ENCODE measurements at regions not wholly inside any gene's neighbourhood (a gene's known extent, or its start where the extent isn't known, plus 50 kb on each side); places are given as distances from the start of the nearest gene placed in this dataset.
A peak's percentile ranks its signal among the peaks of the same experiment; 100 is the strongest.

DNA sequence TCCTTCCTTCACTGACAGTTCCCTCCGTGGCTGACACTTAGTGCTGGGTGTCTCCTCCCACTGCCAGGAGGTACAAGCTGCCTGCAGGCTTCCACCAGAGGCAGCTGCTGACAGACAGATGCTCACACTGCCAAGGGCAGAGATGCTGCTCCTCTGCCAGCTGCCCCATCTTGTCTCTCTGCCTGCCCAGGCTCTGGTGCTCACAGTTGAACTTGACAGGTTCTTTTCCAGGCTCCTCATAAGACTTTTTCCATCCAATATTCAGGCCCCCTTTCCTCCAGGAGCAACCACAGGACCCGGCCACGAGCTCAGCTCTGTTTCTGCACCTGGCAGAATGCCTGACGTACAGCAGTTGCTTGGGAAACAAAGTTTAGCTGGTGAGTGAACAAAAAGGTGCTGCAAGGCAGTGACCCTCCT is 79.8 kb downstream of the PSMB1 start:
- peaks cover 12% of the 10 kb centered on the region for H3K9me3 Mint-ChIP-seq (ENCODE audit: unreplicated experiment)
- H3K36me3 Mint-ChIP-seq (ENCODE audit: unreplicated experiment) = peaks cover 4% of the 10 kb centered on the region
- peak; percentile 69 for DNase-seq
- H3K4me1 Mint-ChIP-seq (ENCODE audit: low read depth, unreplicated experiment) = peaks cover 27% of the 10 kb centered on the region
- H3K27ac Mint-ChIP-seq (ENCODE audit: unreplicated experiment) = peak overlapping the region; percentile 59
- peaks cover 7% of the 10 kb centered on the region for H3K27me3 Mint-ChIP-seq (ENCODE audit: unreplicated experiment)
- H3K4me3 Mint-ChIP-seq (ENCODE audit: unreplicated experiment) = peak overlapping the region; percentile 60
- TF ChIP-seq, protein P1, sequence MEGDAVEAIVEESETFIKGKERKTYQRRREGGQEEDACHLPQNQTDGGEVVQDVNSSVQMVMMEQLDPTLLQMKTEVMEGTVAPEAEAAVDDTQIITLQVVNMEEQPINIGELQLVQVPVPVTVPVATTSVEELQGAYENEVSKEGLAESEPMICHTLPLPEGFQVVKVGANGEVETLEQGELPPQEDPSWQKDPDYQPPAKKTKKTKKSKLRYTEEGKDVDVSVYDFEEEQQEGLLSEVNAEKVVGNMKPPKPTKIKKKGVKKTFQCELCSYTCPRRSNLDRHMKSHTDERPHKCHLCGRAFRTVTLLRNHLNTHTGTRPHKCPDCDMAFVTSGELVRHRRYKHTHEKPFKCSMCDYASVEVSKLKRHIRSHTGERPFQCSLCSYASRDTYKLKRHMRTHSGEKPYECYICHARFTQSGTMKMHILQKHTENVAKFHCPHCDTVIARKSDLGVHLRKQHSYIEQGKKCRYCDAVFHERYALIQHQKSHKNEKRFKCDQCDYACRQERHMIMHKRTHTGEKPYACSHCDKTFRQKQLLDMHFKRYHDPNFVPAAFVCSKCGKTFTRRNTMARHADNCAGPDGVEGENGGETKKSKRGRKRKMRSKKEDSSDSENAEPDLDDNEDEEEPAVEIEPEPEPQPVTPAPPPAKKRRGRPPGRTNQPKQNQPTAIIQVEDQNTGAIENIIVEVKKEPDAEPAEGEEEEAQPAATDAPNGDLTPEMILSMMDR (IDR thresholded peaks at IDR 0.05; ENCODE audit: partially characterized antibody, unreplicated experiment) = no peak

DNA sequence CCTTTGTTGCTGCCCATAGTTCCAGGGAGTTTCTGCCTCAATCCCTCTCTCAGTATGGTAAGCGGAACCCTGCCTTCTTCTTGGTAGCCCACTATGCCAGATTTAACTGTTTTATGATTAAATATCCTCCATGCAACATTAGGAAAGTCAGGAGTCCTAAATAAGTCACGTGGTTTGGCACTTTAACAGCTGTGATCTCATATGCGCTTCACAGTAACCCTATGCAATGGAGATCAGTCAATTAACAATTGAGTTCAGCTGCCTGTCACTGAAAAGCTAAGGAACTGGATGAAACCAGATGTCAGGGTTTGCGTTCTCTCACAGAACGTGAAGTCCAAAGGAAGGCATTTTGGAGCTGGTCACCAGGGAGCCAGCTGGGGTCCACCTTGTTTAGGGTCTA is 81.6 kb downstream of the PSMB1 start:
- peaks cover 17% of the 10 kb centered on the region for H3K9me3 Mint-ChIP-seq (ENCODE audit: unreplicated experiment)
- H3K27ac Mint-ChIP-seq (ENCODE audit: unreplicated experiment) = no peak overlapping the region
- peaks cover 7% of the 10 kb centered on the region for H3K27me3 Mint-ChIP-seq (ENCODE audit: unreplicated experiment)
- TF ChIP-seq, protein P1 (IDR thresholded peaks at IDR 0.05; ENCODE audit: partially characterized antibody, unreplicated experiment) = no peak
- DNase-seq = no peak
- peaks cover 27% of the 10 kb centered on the region for H3K4me1 Mint-ChIP-seq (ENCODE audit: low read depth, unreplicated experiment)
- peak overlapping the region; percentile 35 for H3K4me3 Mint-ChIP-seq (ENCODE audit: unreplicated experiment)
- H3K36me3 Mint-ChIP-seq (ENCODE audit: unreplicated experiment) = no peaks in the 10 kb centered on the region

DNA sequence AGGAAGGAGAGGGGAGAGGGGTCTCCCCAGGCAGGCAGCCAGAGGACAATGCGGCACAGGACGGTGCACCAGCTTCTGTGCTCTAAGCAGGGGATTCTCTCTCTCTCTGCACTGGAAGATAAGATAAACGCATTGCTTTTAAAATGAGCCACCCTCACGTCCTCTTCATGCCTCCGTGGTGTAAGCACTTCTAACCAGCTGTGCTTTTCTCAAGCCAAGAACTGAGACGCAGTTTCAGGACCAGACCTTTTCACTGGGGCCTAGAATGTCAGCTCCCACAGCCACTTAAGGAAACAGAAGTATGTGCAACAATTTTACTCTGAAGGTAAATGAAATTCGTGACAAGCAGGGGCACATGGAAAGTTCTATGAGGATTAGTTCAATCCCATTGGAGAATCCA is 82.4 kb downstream of the PSMB1 start:
- no peak for DNase-seq
- H3K4me3 Mint-ChIP-seq (ENCODE audit: unreplicated experiment) = no peak overlapping the region
- H3K4me1 Mint-ChIP-seq (ENCODE audit: low read depth, unreplicated experiment) = peaks cover 27% of the 10 kb centered on the region
- H3K27me3 Mint-ChIP-seq (ENCODE audit: unreplicated experiment) = peaks cover 9% of the 10 kb centered on the region
- TF ChIP-seq, protein P1 (IDR thresholded peaks at IDR 0.05; ENCODE audit: partially characterized antibody, unreplicated experiment) = no peak
- H3K36me3 Mint-ChIP-seq (ENCODE audit: unreplicated experiment) = no peaks in the 10 kb centered on the region
- peaks cover 19% of the 10 kb centered on the region for H3K9me3 Mint-ChIP-seq (ENCODE audit: unreplicated experiment)
- peak overlapping the region; percentile 39 for H3K27ac Mint-ChIP-seq (ENCODE audit: unreplicated experiment)

DNA sequence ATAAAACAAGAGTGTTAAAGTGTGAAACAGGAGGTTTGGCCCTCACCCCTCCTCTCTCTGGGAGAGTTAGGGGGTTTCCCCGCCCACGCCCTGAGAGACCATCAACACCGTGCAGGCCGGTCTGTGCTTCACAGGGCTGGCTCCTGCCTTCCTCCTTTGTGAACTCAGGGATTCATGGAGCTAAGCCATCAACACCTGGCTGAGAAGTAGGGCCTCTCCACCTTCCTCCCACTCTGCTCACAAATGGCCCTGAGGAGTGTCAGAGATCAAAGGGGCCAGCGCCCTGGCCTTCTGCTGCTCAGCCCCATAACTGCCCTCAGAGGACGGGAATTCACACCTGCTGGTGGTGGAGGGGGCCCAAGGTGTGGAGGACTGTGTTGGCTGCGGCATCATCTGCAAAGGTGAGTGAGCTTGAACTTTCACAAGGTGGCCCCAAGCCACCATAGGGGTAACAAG is 88.6 kb downstream of the PSMB1 start:
- no peak overlapping the region for H3K4me3 Mint-ChIP-seq (ENCODE audit: unreplicated experiment)
- DNase-seq = no peak
- TF ChIP-seq, protein P1 (IDR thresholded peaks at IDR 0.05; ENCODE audit: partially characterized antibody, unreplicated experiment) = no peak
- H3K4me1 Mint-ChIP-seq (ENCODE audit: low read depth, unreplicated experiment) = peaks cover 4% of the 10 kb centered on the region
- H3K36me3 Mint-ChIP-seq (ENCODE audit: unreplicated experiment) = no peaks in the 10 kb centered on the region
- H3K27ac Mint-ChIP-seq (ENCODE audit: unreplicated experiment) = no peak overlapping the region
- H3K27me3 Mint-ChIP-seq (ENCODE audit: unreplicated experiment) = peaks cover 8% of the 10 kb centered on the region
- H3K9me3 Mint-ChIP-seq (ENCODE audit: unreplicated experiment) = peaks cover 9% of the 10 kb centered on the region

DNA sequence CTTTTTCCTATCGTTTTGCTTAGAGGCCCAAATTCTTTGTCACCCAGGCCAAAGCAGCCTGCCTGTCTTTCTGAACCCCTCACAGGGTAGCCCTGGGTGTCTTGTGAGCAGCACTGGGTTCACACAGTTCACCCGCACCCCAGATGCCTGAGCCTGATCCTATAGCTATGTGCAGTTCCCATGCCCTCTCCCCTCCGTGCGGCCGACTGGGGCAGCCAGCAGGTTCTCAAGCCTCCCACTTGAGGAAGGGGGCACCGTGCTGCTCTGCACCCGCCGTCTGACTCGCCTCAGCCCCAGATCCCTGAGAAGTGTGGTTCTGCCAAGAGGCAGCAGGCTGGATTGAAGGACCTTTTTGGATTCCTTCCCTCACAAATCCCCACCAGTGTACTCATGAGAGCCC is 89.0 kb downstream of the PSMB1 start:
- no peak overlapping the region for H3K4me3 Mint-ChIP-seq (ENCODE audit: unreplicated experiment)
- H3K27ac Mint-ChIP-seq (ENCODE audit: unreplicated experiment) = no peak overlapping the region
- TF ChIP-seq, protein P1 (IDR thresholded peaks at IDR 0.05; ENCODE audit: partially characterized antibody, unreplicated experiment) = no peak
- peaks cover 4% of the 10 kb centered on the region for H3K4me1 Mint-ChIP-seq (ENCODE audit: low read depth, unreplicated experiment)
- H3K27me3 Mint-ChIP-seq (ENCODE audit: unreplicated experiment) = peaks cover 9% of the 10 kb centered on the region
- no peaks in the 10 kb centered on the region for H3K36me3 Mint-ChIP-seq (ENCODE audit: unreplicated experiment)
- DNase-seq = no peak
- H3K9me3 Mint-ChIP-seq (ENCODE audit: unreplicated experiment) = peaks cover 9% of the 10 kb centered on the region

Data from glutamatergic neuron (in vitro differentiated cells).